Rectal smooth muscle tissue (tissue), 1 donor: ENCODE measurements at regions not wholly inside any gene's neighbourhood (a gene's known extent, or its start where the extent isn't known, plus 50 kb on each side); places are given as distances from the start of the nearest gene placed in this dataset.
A peak's percentile ranks its signal among the peaks of the same experiment; 100 is the strongest.

Experiments used
- H3K27ac ChIP-seq: one replicate; pipeline ENCODE4 v1.7.0; 2013; ENCODE audit warnings: low read depth, low read length, inconsistent platforms
- H3K27me3 ChIP-seq: one replicate; pipeline ENCODE4 v1.7.0; 2013; ENCODE audit warnings: low read length; ENCODE audit not compliant: control insufficient read depth, insufficient read depth
- H3K36me3 ChIP-seq: one replicate; pipeline ENCODE4 v1.7.0; 2013; ENCODE audit warnings: low read length; ENCODE audit not compliant: control insufficient read depth, insufficient read depth
- H3K4me1 ChIP-seq: one replicate; pipeline ENCODE4 v1.7.0; 2013; ENCODE audit warnings: low read length; ENCODE audit not compliant: control insufficient read depth, insufficient read depth
- H3K4me3 ChIP-seq: one replicate; pipeline ENCODE4 v1.7.0; 2013; ENCODE audit warnings: low read length
- H3K9ac ChIP-seq: one replicate; pipeline ENCODE4 v1.7.0; 2013; ENCODE audit warnings: low read length

DNA sequence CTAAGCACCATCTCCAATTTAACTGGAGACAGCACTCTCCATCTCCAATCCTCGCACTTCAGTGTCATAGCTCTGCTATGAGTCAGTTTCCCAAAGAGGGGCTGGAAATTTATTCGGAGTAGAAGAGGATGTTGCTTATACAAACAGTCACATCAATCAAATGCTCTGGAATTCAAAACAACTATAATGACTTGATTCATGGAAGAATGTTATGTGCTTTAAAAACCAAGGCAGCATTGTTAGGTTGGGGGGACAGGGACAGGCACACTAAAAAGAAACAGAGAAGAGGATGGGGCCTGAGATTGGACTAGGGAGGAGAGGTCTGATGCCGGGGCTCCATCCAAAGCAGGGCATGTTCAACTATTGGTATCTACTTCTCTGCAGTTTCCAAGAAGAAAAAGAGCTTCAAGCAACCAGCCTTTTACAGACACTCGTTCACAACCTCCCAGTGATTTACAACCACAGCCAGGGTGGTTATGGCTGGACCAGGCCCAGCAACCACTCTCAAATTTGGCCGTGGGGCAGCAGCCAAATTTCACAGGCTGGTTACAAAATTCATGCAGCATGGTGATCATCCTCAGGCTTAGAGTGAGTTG lies 117.5 kb upstream of the ZNF366 start:
- H3K27me3 ChIP-seq: no peaks in the 10 kb centered on the region
- H3K4me3 ChIP-seq: no peak overlapping the region
- H3K27ac ChIP-seq: peak overlapping the region; percentile 16
- no peaks in the 10 kb centered on the region for H3K36me3 ChIP-seq
- peaks cover 2% of the 10 kb centered on the region for H3K4me1 ChIP-seq
- H3K9ac ChIP-seq: no peak overlapping the region

- Histone ChIP-seq H3K27me3 (no peaks in the 10 kb centered on the region), H3K36me3 (no peaks in the 10 kb centered on the region), H3K9ac (no peak overlapping the region), H3K4me1 (peaks cover 2% of the 10 kb centered on the region), H3K27ac (peak overlapping the region; percentile 11), H3K4me3 (no peak overlapping the region)
These were observed 116.7 kb upstream of the ZNF366 start for GRCh38 chr5:72623936-72624335.

DNA sequence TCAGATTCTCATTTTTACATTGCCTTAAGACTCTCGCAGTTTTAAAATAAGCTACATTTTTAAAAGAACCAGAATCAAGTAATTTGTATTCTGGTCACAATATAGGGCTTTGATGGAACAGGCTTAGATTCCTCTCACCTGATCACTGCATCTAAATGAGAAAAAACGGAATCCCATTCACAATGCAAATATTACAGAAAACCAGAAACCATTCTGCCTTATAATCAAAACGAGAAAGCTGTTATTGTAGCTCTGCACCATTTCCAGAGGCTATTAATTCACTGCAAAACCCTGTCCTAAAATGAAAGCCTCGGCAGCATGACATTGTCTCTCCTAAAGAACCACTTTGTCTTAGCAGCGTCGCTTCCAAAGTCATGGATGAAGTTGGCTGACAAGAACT lies 116.1 kb upstream of the ZNF366 start:
- Histone ChIP-seq H3K36me3 (no peaks in the 10 kb centered on the region), H3K4me1 (peaks cover 2% of the 10 kb centered on the region), H3K9ac (no peak overlapping the region), H3K4me3 (no peak overlapping the region), H3K27ac (no peak overlapping the region), H3K27me3 (no peaks in the 10 kb centered on the region)

DNA sequence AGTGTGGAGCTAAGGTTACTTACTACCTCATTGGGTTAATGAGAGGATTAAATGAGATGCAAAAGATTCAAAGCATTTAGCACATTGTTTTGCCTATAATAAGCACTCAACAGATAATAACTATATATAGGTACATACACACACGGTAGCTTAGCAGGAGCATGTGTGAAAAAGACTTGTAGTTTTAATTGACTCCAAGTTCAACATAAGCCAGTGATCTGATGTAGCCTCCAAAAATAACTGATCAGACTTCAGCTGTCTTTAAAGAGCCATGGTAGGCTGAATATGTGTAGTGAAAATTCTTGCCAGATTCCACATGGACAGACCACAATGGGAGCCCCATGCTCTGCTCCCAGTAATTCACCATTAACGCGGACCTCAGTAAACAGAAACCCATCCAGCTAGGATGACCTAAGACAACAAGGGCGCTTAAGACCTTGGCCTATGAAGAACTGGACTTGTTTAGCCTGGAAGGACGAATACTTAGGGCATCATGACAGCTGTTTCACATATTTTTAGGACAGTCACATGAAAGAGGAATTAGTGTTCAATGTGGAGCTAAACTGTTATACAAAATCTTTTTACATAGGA lies 115.1 kb upstream of the ZNF366 start:
- no peak overlapping the region for H3K4me3 ChIP-seq
- no peaks in the 10 kb centered on the region for H3K36me3 ChIP-seq
- H3K27ac ChIP-seq: no peak overlapping the region
- no peak overlapping the region for H3K9ac ChIP-seq
- peaks cover 2% of the 10 kb centered on the region for H3K4me1 ChIP-seq
- no peaks in the 10 kb centered on the region for H3K27me3 ChIP-seq

DNA sequence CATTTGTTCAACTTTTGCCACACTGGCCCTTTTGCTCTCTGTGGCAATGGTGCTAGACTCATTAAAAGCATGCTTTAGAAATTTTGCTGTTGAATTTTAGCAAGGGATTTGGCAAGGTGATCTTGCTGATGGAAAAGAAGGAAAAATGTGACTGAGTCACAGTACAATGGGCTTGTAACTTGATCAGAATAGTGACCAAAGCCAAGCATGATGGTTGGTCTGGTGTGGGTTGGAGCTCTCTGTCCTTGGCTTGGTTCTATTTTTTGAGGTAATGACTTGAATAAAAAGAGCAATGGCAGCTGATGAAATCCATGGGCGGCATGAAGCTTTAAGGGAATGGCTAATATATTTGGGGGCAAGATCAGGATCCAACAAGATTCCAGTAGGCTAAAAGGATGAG lies 114.4 kb upstream of the ZNF366 start:
- Histone ChIP-seq H3K36me3 (no peaks in the 10 kb centered on the region), H3K4me1 (peaks cover 2% of the 10 kb centered on the region), H3K4me3 (no peak overlapping the region), H3K27me3 (no peaks in the 10 kb centered on the region), H3K9ac (no peak overlapping the region), H3K27ac (no peak overlapping the region)

GRCh38 chr5:72619677-72620076 lies 112.5 kb upstream of the ZNF366 start:
- Histone ChIP-seq H3K9ac (no peak overlapping the region), H3K4me1 (peaks cover 2% of the 10 kb centered on the region), H3K27me3 (no peaks in the 10 kb centered on the region), H3K36me3 (no peaks in the 10 kb centered on the region), H3K4me3 (no peak overlapping the region), H3K27ac (no peak overlapping the region)

DNA sequence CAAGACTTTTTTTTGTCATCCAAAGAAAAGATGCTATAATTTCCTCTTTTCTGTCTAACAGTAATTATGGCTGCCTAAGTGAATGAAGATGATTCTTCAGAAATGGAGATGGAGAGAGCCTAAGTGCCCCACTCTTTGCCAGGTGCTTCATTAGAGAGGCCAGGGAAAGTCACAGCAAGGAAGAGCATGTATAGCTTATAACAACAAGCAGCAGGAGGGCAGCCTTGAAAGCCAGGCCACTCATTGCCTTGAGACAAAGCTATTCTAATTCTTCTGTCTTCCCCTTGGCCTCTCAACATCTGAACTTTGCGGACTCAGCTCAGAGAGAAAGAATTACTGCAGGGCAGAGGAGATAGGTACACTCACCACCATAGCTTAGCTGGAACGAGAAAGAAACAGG lies 112.0 kb upstream of the ZNF366 start:
- no peaks in the 10 kb centered on the region for H3K36me3 ChIP-seq
- H3K27ac ChIP-seq: no peak overlapping the region
- H3K4me3 ChIP-seq: no peak overlapping the region
- H3K27me3 ChIP-seq: no peaks in the 10 kb centered on the region
- H3K9ac ChIP-seq: no peak overlapping the region
- H3K4me1 ChIP-seq: peaks cover 2% of the 10 kb centered on the region

- Histone ChIP-seq H3K4me3 (no peak overlapping the region), H3K36me3 (no peaks in the 10 kb centered on the region), H3K27me3 (no peaks in the 10 kb centered on the region), H3K4me1 (no peaks in the 10 kb centered on the region), H3K27ac (no peak overlapping the region), H3K9ac (no peak overlapping the region)
These were observed 111.5 kb upstream of the ZNF366 start for GRCh38 chr5:72618708-72619107.

DNA sequence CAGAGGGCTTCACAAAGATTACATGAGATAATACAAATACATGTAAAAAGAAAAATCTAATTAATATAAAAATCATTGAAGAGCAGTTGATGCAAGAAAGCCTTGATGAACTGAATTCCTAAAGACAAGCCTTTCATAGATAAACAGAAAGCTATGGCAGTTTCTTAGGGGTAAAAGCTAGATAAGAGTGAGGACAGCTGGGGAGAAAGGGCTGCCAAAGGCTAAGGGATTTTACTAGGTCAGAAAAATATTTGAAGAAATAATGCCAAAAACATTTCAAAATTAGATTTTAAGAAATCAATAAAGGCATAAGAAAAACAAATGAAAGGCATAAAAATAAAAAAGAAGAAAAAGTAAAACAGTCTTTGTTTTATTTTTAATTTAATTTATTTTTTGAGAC lies 107.9 kb upstream of the ZNF366 start:
- Histone ChIP-seq H3K27ac (no peak overlapping the region), H3K4me1 (no peaks in the 10 kb centered on the region), H3K9ac (no peak overlapping the region), H3K4me3 (no peak overlapping the region), H3K36me3 (no peaks in the 10 kb centered on the region), H3K27me3 (no peaks in the 10 kb centered on the region)

GRCh38 chr5:72613515-72613914 lies 106.3 kb upstream of the ZNF366 start:
- no peak overlapping the region for H3K4me3 ChIP-seq
- H3K36me3 ChIP-seq: no peaks in the 10 kb centered on the region
- H3K4me1 ChIP-seq: no peaks in the 10 kb centered on the region
- H3K9ac ChIP-seq: no peak overlapping the region
- H3K27me3 ChIP-seq: no peaks in the 10 kb centered on the region
- no peak overlapping the region for H3K27ac ChIP-seq

GRCh38 chr5:72612810-72613209 lies 105.6 kb upstream of the ZNF366 start:
- Histone ChIP-seq H3K27ac (no peak overlapping the region), H3K4me3 (no peak overlapping the region), H3K4me1 (no peaks in the 10 kb centered on the region), H3K36me3 (no peaks in the 10 kb centered on the region), H3K9ac (no peak overlapping the region), H3K27me3 (no peaks in the 10 kb centered on the region)

GRCh38 chr5:72611118-72611730 lies 104.0 kb upstream of the ZNF366 start:
- Histone ChIP-seq H3K4me1 (no peaks in the 10 kb centered on the region), H3K4me3 (no peak overlapping the region), H3K27me3 (no peaks in the 10 kb centered on the region), H3K36me3 (no peaks in the 10 kb centered on the region), H3K9ac (no peak overlapping the region), H3K27ac (no peak overlapping the region)

DNA sequence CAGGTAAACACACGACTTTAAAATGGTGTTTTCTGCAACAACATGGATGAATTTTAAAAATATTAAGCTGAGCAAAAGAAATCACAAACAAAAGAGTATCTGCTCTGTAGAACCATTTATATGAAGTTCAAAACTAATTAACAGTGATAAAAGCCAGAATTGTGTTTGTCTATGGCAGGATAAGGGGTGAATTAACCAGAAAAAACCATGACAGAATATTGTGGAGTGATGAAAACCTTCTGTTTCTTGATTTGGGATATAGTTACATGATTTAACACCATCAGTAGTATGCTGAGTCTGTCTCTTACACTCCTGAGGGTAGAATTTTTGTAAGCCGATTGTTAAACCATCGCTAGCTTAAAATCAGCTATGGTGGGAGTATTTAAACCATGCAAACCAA lies 101.7 kb upstream of the ZNF366 start:
- H3K36me3 ChIP-seq: no peaks in the 10 kb centered on the region
- H3K27ac ChIP-seq: no peak overlapping the region
- H3K27me3 ChIP-seq: no peaks in the 10 kb centered on the region
- no peak overlapping the region for H3K9ac ChIP-seq
- no peak overlapping the region for H3K4me3 ChIP-seq
- no peaks in the 10 kb centered on the region for H3K4me1 ChIP-seq
